DMS79 (cell line): ENCODE measurements at regions not wholly inside any gene's neighbourhood (a gene's known extent, or its start where the extent isn't known, plus 50 kb on each side); places are given as distances from the start of the nearest gene placed in this dataset.

Experiments
- DNase-seq: peaks from one replicate; lab custom pipeline; 2025; lab: John Stamatoyannopoulos, UW

DNA sequence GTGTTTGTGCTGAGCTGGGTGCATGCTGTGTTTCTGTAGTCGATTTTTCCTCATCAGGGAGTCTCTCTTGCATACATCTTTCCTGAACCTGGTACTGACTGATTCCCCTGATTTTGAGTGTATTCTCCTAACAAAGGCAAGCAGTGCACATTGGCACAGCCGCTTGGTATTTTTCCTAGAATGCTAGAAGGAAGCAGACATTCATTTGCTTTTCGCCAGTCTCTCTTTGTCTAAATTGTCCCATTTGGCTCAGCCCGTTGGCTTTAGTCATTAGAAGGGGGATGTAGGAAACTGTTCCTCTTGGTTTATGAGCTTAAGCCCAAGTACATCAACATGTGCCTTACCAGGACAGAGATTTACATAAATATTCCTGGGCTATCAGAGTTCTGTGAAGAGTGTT, 266.1 kb upstream of the TMTC4 start:
- DNase-seq = peak; percentile 60

DNA sequence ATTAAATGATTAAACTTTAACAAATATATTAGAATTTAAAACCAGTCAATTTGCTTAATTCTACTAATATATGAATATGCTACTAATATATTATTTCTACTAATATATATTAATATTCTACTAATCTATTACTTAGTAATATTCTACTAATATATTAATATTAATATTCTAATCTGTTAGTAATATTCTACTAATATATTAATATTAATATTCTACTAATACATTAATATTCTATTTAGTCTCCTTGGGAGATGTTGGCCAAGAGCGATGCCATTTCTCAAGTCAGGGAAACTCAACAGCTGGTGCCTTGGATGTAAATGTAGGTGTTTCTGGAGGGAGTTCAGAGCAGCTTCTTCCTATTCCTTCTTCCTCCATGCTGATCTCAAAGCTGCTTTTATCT, 259.2 kb upstream of the TMTC4 start:
- DNase-seq = no peak

DNA sequence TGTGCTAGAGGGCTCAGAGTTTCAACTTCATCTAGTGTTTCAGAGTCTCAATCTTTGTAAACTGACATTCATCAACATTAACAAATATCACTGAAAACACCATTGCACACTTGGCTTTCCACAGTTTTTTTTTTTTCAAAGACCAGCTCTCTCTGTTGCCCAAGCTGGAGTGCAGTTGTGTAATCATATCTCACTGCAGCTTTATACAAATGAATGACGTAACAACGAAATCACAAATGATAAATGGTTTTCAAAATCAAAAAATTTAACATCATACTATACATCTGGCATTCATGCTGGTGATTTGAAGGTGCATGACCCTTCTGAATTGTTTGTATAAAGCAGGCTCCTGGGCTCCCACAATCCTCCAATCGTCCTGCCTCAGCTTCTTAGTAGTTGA, 248.0 kb upstream of the TMTC4 start:
- DNase-seq = no peak

DNA sequence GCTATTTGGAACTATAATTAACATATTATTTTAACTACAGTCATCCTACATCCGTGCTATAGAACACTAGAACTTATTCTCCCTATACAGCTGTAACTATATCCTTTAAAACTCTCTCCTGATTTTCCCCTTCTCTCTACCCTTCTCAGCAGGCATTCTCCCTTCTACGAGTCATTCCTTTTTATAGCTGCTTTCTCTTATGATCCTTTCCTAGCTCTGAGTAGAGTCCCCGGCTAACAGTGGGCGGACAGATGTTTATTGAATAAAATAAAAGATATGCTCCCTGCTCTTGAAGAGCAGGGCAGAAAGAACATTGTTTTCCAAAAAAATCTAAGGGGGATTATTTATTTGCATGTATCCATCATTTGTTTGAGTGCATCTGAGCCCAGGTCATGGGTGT, 246.5 kb upstream of the TMTC4 start:
- DNase-seq = no peak

DNA sequence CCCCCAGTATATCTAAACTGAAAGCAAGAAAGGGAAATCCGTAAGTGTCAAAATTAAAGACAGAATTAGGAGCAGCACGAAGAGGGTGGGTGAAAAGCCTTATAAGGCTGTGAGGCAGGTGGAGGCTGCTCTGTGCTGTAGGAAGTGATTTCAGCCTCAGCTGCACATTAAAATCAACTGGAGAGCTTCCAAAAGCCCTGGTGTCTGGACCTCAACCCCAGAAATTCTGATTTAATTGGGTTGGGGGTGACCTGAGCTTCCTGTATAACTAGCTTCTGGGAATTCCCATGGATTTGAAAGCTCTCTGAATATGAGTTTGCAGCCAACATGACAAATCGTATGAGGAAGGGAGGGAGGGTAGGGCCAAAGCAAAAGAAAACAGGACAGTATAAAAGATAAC, 242.4 kb upstream of the TMTC4 start:
- DNase-seq = no peak

DNA sequence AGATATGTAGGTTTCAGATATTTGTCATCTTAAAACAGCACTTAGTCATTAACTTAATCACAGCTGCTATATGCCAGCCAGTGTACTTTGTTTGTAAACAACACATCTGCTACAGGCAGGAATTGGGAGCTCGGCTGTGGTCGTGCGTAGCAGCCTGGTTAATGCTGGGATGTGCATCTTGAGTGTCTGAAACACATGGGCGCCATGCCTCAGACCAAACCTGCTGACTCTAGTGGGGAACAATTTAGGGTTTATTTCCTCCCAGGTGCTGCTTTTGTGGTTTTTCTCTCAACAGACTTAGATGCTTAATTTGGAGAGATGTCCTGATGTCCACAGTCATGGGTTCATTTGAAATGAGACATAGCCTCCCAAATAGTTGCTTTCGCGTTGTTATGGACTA, 238.5 kb upstream of the TMTC4 start:
- no peak for DNase-seq

DNA sequence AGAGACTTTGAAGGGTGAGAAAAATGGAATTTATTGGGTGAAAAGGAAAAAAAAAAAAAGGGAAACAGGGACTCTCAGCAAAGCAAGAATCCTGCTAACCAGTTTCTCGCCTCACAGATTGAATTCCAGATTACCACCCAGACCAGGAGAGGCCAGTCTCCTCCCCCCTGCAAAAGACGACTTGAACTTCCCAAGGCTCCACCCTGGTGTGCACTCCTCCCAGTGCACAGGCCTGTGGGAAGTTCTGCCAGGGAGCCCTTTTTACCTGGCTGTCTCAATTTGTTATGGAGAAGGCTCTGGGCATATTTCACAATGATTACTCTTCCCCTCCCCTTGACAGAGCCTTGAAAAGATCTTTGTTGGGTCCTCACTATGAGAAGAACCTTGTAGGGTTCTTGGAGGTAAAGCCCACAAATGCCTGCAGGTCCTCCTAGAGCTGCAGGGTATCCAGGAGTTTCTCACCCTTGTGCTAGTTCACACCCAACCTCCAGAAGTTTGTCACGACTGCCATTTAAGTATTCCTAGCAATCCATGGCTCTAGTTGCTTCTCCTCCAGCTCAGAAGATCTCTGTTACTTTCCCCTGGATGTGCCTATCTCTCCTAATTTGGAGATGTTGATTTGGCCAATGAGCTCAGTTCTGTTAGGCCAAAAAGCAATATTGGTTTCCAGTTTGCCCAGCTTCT, 229.8 kb upstream of the TMTC4 start:
- no peak for DNase-seq

DNA sequence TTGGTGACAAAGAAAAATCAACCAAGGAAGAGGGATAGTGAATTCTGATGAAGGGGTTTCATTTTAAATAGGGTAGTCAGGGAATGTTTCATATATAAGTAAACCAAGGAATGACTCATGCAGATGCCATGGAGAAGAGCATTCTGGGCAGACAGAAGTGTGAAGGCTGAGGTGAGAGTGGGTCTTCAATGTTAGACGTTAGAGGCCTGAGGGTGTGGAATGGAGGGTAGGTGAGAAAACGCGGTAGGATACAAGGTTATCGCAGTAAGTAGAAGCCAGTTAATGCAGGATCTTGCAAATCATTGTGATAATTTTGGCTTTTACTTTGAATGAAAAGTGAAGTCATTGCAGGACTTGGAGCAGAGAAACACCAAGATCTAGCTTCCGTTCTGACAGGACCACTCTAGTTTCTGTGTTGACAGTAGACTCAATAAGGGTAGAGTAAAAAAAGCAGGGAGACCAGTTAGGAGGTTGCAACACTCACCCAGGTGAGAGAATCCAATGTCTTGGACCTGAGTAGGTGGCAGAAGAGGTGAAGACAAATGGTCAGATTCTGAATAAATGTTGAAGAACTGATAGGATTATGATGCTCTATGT, 225.2 kb upstream of the TMTC4 start:
- no peak for DNase-seq

DNA sequence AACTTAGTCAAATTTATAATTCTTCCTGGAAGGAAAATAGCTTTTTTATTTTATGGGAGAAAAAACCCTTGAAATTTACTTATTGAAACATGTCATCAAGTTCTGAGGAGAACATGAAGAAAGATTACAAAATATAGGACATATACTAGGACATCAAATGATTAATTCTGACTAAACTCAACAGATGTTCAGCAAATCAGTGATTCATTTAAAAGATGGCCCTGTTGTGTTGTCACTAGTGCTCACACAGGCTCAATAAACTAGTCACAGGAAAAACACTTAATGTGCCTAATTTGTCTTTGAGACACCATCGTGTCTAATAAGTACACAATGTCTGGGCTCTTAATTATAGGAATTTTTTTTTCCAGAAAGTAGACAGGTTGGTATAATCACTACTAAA, 223.8 kb upstream of the TMTC4 start:
- DNase-seq = no peak

DNA sequence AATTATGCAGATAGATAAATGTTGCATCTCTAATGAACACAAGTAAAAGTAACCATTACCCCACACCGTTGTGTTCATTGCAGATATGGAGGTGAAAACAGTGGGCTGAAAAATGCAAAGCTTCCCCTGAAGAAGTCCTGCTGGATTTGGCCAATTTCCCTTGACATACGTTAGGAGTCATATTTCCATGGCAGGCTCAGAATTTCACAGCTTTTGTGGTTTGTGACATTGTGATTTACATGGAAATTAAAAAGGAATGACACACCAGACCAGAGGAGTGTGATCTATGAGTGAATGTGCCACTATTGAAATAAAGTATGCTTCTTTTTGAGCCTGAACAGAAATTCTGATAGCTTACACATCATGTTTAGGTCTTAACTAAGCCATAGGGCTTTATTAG, 221.1 kb upstream of the TMTC4 start:
- no peak for DNase-seq

DNA sequence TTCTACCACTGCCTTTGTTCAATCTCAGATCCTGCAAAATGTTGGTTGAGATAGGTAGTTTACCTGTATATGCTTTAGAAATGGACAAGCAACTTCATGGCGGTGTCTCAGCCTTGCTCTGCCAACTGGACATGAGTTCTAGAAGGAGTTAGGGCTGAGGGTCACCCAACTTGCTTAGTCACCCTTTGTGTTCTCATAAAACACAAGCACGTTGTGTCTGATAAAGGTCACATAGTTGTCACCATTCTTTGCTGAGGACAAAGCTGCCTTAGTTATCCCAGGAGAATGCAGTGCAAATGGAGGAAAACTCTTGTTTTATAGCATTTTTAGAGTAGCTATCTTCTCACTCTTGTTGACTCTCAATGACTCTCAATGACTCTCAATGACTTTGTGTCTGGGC, 218.4 kb upstream of the TMTC4 start:
- no peak for DNase-seq

DNA sequence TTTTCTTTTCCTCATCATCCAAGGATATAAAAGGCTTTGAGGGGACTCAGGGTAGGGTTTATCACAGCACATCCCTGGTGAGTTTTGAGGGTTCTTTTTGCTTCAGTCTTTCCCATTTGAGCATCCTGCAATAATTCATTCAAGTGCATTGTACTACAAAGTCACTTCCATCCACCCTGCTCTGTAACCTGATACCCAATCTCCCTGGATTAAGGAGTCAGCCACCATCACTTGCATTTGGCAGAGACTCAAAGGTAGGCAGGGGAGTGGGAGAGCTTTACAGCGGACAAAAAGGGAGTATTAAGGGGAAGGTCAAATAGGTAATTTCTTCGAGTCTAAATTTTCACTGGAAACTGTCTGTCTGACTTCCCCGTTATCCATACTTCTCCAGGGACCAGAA, 216.1 kb upstream of the TMTC4 start:
- peak; percentile 9 for DNase-seq

DNA sequence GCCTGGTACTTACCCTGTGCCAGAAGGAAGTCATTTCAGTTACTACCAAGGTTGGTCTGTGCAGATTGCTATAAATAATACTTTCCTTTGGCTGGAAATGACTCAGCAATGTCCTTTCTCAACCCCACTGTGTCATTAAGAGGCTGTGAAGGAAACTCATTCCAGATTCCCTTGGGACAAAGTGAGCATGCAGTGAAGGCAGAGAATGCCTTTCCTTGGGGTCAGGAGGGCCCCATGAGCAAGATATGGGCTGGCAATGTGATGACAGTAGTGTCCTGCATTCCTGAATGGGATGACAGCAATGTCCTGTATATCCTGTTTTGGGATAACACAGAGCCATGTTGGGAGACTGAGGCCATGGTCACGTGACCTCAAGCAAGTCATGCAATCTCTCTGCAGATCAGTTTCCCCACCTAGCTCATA, 213.1 kb upstream of the TMTC4 start:
- peak; percentile 11 for DNase-seq

DNA sequence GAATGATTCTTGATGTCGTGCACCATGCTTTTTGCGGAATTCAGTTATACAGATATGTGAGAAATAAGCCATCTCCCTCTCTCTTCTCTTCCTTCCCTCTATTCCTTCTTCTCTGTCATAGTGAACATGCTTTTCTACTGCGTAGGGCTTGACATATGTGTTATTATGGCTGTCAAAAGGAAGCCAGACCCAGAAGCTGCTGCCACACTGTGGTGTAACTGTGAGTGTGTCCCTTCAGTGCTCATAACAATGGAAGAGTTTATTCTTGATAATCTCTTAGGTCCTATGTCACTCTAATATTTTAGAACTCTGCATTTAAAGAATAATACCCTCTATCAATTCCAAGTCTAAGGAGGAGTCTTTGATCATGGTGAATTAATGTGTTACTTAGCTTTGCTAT, 208.9 kb upstream of the TMTC4 start:
- no peak for DNase-seq

DNA sequence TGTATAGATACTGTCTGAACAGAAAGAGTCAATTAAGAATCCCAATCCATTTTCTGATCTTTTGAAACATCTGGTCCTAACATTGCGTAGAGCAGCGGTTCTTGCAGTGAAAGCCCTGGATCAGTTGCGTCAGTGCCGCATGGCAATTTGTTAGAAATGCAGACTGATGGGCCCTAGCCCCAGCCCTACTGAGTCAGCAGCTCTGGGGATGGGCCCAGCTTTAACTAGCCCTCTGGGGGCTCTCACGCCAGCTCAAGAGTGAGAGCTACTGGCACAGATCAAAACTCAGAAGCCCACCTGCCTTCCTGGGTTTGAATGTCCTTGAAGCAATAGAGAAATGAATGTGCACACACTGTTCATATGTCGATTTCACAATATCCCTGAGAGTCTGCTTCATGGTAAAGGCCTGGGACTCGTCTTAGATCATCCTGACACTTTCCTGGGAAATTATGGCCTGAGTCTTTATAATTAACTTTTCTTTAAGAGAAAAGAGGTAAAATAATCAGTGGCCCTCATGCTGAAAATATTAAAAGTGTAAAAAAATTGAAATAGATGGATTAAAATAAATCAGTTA, 206.8 kb upstream of the TMTC4 start:
- DNase-seq = no peak

DNA sequence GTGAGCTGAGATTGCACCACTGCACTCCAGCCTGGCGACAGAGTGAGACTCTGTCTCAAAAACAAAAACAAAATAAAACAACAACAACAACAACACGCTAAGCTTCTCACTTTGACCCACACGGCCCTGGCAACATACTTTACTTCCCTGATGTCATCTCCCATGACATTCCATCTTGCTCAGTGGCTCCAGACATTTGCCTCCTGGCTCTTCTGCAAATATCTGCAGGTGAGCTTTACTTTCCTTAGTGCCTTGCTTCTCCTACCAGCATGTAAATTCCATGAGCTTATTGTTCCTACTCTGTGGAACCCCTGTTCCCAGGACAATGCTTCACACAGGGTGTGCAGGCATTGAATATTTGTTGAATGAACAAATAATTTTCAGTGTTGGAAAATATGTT, 205.6 kb upstream of the TMTC4 start:
- no peak for DNase-seq

DNA sequence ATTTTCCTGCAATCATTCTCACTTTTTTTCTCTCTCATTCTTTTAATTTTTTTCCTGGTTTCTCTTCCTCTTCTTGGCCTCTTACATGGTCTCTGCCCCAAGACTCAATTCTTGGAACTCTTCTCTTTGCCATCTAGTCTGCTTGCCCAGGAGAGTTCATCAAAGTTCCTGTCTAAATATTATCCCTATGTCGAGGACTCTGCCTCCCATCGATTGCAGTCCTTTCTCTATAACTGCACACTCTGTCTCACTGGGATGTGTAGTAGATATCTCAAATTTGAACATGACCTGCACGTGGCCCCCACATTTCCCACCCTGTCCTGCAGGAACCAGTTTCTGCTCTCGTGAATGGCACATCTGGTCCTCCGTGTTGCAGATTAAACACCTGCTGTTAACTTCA, 204.7 kb upstream of the TMTC4 start:
- no peak for DNase-seq

DNA sequence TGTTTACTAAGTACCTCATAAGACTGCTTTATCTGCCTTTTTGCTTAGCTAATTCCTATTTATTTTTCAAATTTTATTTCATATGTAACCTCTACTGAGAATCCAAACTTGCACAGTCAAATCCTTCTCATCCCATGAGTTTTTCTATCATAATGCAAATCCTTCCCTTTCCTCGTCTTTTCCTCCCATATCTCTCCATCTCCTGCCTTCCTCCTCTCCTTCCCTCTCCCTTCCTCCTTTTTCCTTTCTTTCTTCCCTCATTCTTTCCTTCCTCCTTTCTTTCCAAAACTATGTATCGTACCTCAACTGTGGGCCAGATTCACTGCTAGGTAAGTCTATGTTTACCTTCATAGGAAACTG, 201.4 kb upstream of the TMTC4 start:
- DNase-seq = no peak

DNA sequence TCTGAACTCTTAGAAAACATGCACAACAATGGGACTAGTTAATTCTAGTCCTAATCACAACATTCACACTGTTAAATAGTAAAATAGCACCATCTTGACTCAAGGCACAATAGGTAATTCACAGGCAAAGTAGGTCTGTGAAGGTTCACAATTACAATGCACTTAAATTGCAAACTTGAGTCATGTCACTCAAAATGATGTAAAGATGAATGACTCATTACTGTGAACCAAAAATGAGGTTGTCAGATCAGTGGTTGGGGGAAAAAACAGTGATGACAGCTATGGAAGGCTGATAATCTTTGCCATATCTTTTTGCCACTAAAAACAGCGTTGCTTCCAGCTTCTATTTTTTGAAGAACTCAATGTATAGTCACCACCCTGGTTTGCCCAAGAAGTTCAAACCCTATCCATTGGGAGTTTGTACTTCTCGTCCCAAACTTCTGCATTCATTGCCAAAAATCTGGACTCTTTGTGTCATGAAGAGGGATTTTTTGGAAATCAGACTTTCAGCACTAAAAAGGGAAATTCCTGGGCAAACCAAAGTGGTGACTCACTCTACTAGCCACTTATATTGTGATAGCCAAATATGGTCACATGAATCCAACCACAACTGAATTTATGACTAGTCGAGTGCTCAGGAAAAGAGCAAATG, 200.9 kb upstream of the TMTC4 start:
- no peak for DNase-seq

DNA sequence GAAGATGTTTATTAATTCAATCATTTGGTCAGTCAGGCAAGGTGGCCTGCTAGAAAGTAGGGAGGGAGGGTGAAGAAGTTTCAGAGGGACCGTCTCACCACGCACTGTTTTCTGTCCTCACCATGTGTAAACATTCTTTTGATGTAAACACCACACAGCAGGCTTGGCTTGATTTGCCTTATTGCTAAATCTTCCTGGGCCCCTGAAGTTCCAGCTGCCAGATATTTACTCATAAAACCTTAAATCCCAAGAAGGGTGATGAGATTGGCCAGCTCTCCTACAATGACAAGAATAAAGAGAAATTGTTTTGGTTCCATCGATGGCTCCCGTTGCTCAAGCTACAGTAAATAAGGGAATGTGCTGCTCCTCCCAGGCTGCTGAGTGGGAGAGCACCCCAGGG, 198.2 kb upstream of the TMTC4 start:
- no peak for DNase-seq

DNA sequence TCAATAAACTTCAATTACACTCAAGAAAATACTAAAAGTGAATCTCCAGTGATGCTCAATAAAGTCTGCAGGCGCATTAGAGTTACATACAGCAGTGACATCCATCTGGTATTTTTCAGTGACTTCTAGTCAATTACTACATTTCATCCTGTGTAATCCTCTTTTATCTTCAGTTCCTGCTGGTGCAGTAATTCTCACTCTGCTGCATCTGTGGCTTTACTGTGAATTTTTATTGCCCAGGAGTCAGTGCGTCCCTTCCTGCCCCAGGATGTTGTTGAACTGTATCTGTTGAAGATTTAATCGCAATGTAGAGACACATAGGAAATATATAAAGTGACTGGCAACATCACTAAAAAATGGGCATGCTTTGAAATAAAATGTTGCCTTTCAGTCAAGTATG, 196.3 kb upstream of the TMTC4 start:
- DNase-seq = no peak

DNA sequence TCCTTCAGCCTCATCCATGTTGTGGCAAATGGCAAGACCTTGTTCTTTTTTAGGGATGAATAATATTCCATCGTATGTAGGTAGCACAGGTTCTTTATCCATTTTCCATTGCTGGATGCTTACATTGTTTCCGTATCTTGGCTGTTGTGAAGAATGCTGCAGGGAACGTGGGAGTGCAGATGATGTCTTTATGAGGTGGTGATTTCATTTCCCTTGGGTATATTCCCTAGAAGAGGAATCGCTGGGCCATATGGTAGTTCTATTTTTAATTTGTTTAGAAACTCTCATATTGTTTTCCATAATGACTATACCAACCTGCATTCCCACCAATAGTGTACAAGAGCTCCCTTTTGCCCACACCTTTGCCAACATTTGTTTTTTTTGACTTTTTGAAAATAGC, 186.3 kb upstream of the TMTC4 start:
- DNase-seq = no peak

DNA sequence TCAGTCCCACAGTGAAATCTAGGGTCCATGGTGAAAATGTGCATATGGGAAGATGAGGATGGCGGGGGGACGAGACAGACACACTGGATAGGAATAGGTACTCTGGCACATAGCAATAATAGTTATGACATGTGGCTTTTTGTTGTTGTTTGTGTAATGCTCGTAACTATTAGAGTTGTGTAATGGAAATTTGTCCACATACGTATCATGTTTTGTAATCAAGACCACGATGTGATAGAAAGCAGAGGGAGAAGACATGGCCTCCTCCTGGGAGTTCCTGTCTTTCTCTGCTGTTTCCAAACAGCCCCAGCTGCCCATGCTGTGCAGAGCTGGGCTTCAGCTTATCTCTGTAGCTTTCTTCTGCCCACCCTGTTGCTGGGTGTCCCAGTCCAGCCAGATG, 185.3 kb upstream of the TMTC4 start:
- no peak for DNase-seq

DNA sequence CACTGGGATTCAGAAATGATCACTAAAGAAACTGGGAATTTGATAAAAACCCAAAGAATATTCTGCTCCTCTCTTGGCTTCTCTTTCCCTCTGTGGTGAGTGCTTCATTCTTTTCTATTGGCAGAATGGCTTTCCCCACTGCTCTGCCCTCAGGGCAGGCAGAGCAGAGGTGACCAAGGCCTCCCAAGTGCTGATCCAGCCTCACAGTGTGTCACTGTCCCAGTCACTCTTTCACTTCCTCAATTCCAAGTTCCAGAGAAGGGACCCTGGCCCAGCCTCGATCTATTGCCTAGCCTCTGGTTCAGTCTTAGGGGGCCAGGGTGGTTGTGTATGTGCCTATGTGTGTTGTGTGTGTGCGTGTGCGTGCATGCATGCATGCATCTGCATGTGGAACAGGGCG, 180.6 kb upstream of the TMTC4 start:
- DNase-seq = no peak
